ENCODE measurements at regions not wholly inside any gene's neighbourhood (a gene's known extent, or its start where the extent isn't known, plus 50 kb on each side); places are given as distances from the start of the nearest gene placed in this dataset.

DNA sequence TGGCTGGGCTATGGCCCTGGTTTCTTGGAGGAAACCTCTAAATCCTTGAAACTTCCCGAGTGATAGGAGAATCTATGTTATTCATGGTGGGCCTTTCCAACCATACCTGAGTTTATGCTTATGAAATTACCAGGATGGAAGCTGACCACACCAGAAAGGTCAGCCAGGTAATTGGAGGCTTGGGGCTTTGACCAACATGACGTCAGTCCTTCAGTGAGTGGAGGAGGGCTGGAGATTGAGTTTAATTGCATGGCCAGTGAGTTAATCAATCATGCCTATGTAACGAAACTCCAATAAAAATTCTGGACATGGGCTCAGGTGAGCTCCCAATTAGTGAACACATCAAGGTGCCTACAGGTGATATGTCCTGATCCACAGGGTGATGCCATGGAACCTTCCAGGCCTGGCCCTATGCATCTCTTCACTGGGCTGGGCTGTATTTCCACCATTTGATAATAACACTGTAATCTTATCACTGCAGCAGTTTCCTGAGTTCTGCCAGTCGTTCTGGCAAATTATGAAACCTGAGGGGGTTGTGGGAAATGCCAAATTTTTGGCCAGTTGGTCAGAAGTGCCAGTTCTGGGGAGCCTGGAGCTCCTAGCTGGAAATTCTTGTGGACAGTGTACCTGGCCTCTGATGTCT, 106.5 kb downstream of the CDH26 start:
- no peak for DNase-seq (ENCODE audit: low spot score)

DNA sequence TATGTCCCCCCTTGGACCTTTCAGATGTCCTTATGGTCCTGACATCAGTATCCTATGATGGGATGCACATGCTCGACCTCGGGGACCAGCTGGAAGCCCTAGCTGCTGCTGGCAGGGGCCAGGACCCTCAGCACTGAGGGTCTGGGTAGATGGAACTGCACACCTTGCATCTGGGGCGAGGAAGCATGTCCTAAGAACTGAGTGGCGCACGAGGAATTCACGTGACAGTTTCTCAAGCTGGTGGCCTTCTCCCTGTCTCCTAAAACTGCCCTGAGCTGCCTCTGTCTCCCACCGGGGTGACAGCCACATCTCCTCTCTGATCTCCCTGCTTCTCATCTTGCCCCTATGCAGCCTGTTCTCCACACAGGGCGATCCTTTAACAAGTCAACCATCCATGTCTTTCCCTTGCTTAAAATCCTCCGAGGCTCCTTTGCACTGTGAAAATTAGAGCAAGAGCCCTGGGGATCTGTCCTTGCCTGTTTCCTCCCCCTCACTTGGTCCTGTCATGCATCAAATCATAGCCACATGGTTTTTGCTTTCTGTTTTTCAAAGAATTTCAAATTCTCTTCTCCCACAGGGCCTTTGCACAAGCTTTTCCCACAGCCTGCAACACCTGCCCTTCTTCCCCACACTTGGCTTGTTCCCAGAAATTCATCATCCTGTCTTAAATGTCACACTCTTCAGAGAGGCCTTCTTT, 107.7 kb downstream of the CDH26 start:
- DNase-seq (ENCODE audit: low spot score), result no peak

DNA sequence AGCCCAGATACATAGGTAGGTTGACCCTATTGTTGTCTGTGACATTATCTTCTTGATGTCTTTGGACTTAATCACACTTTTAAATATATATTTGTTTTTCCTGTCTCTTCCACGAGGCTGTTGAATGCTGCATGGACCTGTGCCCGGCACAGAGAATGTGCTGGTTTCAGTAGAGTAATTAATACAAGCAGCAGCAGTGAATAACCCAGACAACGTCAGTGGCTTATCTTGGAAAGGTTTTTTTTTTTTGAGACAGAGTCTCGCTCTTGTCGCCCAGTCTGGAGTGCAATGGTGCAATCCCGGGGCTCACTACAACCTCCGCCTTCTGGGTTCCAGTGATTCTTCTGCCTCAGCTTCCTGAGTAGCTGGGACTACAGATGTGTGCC, 108.2 kb downstream of the CDH26 start:
- no peak for DNase-seq (ENCODE audit: low spot score)

DNA sequence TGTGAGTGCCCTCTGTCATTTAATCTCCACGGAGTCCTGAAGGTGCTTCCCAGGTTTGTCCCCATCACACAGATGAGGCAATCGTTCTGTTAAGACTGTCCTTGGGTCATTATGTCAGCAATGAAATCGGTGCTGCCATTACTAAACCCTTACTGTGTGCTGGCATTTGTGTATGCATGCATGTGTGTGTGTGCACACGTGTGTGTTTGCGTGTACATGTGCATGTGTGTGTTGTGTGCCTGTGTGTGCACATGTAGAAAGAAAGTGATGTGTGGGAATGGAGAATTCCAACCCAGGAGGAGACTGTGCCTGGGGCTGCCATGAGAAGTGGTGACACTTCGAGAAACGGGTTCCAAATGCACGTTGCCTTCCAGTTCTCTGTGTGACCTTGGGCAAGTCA, 110.3 kb downstream of the CDH26 start:
- no peak for DNase-seq (ENCODE audit: low spot score)

DNA sequence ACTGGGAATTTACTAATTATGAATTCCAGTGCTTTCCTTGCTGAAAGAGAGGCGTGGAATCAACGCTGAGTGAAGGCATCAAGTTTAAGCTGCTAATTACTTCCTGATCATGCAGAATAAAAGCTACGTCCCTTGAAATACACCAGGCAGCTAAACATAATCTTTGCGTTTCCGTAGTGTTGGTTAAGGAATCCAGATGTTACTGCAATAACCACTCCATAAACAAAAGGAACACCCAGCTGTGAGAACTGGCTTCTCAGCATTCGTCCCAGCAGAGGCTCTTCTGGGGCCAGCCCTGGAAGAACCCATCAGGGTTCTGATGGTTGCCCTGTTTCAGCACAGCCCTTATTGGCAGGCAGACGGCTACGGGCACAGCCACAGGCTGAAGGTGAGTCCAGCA, 111.4 kb downstream of the CDH26 start:
- DNase-seq (ENCODE audit: low spot score), result no peak

DNA sequence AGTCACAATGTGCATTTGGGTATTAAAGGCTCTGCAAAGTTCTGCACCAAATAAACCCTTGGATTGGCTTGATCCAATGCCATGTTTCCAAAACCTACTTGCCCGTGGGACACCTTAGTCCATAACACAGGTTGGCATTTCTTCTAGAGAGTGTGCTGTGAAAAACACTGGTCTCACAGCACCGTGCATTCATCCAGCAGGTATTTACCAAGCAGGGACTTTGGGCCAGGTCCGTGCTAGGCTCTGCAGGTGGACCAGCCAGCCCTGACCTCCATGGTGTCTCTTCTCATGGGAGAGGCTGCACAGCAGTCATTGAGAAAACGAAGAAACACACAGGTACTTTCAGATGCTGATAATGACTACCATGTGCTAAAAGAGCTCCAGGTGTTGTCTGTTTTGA, 112.6 kb downstream of the CDH26 start:
- DNase-seq (ENCODE audit: low spot score), result no peak

DNA sequence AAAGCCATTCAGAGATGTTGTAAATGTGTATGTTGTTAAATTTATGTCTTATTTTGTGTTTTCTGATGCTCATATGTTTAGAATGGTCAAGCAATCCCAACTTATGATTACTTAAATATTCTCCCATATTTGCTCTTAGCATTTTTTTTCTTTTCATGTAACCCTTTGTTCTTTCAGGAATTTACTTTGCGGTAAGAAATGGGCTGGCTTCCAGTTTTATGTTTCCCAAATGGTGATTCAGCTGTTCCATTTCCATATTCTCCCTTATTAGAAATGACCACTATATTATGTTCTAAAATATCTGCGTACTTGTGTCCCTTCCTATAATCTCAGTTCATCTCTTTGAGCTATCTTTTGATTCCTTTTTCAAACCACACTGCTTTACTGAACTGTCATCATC, 113.7 kb downstream of the CDH26 start:
- no peak for DNase-seq (ENCODE audit: low spot score)

DNA sequence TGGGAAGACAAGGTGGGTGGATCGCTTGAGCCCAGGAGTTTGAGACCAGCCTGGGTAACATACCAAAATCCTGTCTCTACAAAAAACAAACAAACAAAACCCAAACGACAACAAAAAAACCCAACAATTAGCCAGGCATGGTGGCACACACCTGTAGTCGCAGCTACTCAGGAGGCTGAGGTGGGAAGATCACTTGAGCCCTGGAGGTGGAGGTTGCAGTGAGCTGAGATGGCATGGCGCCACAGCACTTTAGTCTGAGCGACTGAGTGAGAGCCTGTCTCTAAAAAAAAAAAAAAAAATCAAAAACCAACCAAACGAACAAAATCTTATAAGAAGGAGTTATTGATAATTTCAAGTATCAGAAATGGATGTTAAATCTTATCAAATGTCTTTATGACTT, 114.9 kb downstream of the CDH26 start:
- DNase-seq (ENCODE audit: low spot score), result no peak

DNA sequence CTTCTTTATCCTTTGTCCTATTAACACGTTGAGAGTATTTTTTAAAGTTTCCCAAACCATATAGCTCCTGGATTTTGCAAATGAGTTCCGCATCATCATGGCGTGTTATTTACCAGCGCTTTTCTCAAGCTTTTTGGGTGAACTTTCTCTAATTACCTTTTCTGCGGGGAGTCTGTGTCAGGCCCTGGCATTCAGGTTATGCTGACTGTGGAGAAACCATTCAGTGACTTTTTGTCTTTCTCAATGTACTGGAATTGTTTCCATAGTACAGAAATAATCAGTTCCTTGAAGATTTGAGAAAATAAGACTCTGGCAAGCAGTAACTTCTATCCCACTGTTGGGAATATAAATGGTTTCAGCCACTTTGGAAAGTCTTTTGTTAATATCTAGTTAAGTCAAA, 115.3 kb downstream of the CDH26 start:
- no peak for DNase-seq (ENCODE audit: low spot score)

DNA sequence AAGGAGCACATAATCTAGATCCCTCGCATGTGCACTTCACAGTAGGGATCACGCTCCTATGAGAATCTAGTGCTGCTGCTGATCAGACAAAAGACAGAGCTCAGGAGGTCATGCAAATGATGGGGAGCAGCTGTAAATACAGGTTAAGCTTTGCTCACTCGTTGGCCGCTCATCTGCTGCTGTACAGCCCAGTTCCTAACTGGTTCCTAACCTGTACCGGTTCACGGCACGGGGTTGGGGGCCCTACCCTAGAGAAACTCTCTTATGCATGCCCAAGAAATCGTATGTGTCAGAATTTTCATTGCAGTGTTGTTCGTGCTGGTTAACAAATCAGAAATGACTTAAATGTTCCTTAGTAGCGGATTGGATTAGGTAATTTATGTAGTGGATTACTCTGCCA, 116.1 kb downstream of the CDH26 start:
- DNase-seq (ENCODE audit: low spot score), result no peak

DNA sequence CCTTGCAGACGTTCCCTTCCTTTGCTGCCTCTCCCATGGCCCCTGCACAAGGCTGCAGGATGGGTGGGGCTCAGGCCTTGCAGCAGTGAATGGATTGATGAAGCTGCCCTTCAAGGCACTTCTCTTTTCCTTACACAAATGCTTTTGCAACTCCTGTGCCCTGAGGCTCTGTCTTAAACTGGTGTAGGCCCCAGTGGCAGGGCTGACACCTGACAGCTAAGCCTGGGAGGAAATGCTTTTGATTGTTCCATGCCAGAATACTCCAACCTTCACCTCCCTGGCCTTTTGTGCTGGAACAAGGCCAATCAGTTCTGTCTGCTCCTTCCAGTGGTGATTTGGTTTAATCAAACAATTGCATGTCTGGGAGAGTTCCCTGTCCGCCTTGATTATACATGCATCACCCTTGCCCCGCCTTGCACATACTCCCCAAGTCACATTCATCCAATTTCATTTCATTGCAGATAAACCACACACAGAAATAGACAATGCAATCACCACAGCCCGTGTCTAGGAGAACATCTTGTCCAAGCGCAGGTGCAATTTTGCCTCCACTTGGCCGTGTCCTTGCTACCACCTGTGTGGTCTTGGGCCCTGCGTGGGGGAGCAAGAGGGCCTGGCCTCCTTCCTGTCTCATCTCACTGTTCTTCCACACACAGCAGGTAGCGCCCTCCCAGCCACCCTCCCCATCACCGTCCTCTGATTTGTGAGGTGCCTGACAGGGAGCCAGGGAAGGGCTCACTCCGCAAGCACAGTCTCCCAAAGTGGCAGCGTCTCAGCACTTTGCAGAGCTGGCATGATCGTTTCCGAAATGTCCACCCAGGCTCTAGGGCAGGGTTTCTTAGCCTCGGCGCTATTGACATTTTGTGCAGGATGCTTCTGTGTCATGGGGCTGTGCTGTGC, 120.4 kb downstream of the CDH26 start:
- DNase-seq (ENCODE audit: low spot score), result no peak

DNA sequence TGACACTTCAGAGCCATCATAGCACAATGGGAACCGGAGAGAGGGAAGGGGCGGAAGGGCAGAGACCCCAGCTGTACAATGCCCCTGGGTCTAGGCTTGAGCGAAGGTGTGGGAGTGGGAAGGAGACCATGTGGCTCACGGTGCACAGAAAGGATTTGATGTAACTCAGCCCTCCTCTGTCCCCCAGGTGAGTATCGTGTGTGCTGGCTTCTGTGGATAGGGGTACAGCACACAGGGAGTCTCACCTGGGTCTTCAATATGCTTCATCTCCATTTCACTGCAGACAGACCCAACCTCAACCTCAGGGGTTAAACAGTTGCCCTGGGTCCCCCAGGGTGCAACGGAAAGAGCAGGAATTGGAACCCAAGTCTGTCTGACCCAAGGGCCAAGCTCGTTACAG, 122.2 kb downstream of the CDH26 start:
- DNase-seq (ENCODE audit: low spot score), result no peak

DNA sequence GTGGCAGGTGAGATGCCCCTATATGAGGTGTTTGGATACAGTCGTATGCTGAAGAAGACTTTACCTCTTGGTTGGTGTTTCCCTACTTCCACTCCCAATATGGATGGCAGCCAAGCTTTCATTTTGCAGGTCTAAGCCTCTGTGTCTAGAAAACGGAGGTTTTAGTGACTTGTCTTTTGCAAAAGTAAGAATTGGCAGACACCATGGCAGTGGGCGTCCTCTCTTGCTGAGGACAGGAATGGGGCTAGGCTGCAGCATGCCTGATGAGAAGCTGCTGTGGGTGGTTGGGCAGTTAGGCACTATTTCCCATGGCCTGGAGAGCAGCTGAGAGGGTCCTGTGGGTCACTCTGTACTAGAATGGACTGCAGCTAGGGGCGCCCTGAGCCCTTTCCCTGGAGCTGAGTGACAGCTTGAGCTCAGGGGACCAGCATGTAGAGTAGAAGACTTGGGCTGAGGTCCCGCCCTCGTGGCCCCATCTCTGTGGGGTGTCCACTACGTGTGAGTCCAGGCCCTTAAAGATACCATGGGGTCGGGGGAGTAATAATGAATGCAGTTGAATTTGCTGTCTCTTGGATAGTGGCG, 127.4 kb downstream of the CDH26 start:
- DNase-seq (ENCODE audit: low spot score), result no peak

DNA sequence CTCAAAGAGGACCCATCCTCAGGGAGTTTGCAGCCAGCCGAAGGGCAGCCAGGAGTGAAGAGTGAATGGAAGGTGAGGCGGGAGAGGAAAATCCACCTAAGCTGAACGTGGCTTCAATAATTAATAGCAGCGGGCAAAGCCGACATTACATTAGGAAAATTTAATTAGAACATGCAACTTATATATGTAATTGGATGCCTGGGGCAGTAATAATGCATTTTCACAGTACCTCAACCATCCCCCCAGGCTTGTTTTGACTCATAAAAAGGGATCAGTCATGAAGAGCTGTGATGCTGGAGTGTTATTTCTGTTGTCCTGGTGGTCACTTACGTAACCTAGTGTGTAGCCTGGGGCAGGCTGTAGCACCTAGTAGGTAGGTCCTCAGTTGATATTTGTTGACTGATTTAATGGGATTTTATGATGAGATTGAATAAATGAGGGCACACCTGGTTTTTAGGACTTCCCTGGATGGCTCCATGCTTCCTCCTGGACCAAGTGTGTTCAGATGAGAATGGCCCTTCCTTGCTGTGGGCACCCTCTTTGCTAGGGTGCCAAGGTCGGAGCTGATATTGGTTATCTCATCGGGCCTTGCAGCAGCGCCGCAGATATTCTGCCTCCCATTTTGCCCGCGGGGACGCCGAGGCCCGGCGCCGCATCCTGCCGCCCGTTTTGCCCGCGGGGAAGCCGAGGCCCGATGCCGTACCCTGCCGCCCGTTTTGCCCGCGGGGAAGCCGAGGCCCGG, 128.8 kb downstream of the CDH26 start:
- DNase-seq (ENCODE audit: low spot score), result no peak

DNA sequence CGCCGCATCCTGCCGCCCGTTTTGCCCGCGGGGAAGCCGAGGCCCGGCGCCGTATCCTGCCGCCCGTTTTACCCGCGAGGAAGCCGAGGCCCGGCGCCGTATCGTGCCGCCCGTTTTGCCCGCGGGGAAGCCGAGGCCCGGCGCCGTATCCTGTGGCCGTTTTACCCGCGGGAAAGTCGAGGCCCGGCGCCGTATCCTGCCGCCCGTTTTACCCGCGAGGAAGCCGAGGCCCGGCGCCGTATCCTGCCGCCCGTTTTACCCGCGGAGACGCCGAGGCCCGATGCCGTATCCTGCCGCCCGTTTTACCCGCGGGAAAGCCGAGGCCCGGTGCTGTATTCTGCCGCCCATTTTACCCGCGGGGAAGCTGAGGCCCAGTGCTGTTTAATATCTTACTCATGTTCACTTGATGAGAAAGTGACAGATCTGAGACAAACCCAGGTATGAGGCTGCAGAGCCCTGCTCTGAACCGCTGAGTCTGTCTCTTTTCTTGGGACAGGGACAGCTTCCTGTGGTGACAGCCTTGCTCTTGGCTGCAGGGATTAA, 129.4 kb downstream of the CDH26 start:
- DNase-seq (ENCODE audit: low spot score), result no peak

DNA sequence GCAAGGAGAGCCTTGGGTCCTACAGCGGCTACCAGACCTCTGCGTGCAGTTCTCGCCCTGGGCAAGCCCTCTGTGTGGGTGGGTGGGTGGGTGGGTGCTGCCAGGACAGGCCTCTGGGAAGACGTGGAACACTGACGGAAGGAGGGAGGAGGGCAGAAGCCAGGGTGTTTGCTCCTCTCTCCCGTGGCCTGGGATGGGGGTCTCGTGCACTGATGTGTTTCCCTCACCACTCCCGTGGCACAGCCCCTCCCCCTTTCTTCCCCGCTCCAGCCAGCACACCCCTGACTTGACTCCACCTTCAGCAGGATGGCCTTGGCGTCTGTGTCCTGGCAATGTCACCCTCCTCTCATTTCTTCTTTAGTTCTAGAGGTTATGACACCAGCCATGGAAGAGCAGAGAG, 130.0 kb downstream of the CDH26 start:
- DNase-seq (ENCODE audit: low spot score), result no peak

DNA sequence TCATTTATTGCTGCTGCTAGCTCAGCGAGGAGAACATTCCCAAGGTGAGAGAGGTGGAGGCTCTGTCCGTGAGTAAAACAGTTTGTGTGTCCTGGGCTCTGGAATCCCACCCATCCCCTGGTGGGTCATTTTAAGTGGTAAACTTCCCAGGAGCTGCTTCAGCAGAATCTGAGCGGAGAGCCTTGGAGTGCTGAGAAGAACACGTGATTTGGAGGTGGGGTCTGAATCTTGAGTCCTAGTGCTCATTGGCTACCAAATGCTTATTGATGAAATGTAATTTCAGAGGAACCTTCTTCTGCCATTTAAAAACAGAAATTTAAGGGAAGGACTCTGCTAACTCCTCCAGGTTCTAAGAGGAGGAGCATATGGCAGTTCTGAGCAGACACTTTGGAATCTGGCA, 132.4 kb downstream of the CDH26 start:
- no peak for DNase-seq (ENCODE audit: low spot score)

DNA sequence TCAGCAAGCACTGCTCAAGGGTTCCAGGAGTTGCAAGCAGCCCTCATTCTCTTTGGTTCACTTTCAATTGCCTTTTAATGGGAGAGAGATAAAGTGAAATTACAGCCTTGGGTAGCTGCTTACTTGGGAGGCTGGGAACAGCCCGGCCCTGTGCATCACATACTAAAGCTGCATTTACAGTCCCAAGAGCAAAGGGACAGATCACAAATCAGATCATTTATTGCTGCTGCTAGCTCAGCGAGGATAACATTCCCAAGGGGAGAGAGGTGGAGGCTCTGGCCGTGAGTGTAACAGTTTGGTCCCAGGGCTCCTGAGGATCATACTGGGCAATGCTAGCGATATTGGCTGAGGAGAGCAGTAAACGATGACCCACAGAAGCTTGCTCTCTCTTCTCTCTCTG, 133.1 kb downstream of the CDH26 start:
- DNase-seq (ENCODE audit: low spot score), result no peak

DNA sequence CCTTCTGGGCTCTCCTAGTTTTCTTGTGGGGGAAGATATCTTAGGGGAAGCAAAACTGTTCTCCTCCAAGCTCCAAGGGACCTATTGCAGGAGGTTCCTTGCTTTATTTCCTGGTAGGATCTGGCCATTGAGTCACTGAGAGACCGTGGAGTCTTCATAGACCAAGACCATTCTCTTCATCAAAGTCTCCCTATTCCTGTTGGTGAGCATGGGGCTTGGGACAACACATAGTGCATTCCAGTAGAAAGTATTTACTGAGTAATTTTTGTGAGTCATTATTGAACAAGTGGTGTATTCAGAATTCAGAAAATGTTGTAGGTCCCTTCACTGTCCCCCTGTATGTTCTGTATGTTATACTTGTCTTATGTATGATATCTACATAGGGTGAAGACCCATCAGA, 133.6 kb downstream of the CDH26 start:
- DNase-seq (ENCODE audit: low spot score), result no peak

DNA sequence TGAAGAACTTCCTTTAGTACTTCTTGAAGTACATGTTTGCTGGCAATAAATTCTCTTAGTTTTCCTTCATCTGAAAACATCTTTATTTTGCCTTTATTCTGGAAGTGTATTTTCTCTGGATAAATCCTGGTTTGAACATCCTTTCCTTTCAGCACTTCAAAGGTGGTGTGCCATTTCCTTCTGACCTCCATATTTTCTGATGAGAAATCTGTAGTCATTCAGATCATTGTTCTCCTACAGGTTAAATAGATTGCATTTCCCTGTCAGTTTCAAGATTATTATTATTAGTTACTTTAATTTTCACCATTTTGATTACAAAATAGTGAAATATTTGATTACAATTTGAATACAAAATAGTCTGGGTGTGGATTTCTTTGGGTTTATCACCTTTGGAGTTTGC, 134.5 kb downstream of the CDH26 start:
- no peak for DNase-seq (ENCODE audit: low spot score)

DNA sequence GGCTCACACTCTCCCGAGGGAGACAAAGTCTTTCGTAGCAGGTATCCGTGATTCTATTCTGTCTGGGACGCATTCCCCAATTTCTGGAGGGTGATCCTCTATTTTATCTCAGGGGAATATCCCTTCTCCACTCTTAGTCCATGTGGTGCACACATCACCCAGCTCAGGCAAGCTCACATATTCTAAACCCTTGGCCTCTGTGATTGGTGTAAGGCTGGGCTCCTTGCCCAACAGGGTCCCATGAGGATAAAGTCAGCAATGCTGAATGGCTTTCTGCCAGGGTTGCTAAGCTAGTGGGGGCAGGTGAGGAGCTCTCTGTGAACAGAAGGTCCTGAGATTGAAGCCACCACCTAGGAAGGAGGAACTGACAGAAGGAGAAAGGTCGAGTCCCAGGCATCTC, 137.2 kb downstream of the CDH26 start:
- DNase-seq (ENCODE audit: low spot score), result no peak

DNA sequence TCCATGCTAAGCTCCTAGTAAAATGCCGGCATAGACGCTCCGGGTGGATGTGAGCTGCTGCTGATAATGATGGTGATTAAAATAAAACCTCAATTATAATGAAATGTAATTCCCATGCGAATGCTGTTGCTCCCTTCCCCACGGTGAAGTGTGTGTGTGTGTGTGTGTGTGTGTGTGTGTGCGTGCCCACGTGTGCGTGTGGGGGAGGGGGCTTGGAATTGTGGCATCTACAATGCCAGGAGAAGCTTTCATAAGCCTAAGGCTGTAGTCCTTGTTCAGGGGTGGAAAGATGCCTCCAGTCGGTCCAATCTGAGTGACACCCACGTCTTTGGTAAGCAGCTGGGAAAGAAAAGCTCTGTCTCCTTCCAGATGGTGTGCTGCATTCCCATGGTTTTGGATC, 137.9 kb downstream of the CDH26 start:
- DNase-seq (ENCODE audit: low spot score), result no peak
